K562 (cell line): ENCODE measurements at regions not wholly inside any gene's neighbourhood (a gene's known extent, or its start where the extent isn't known, plus 50 kb on each side); places are given as distances from the start of the nearest gene placed in this dataset.

Source experiments
- PHF8 ChIP-seq: fragments of 200-600 bp; sonication (generic); IDR thresholded peaks from 2 replicates; pipeline ENCODE4 v1.6.1; 2012; ENCODE audit warnings: mixed run types, mild to moderate bottlenecking, inconsistent platforms, low read length, moderate library complexity, borderline replicate concordance
- SMARCA4 ChIP-seq: fragments of 450-650 bp; IDR thresholded peaks from 2 replicates; pipeline ENCODE4 v1.6.1; 2016
- TF ChIP-seq, protein P1 (sequence below): fragments of 450-650 bp; IDR thresholded peaks from 2 replicates; pipeline ENCODE4 v1.6.1; 2016; ENCODE audit warnings: mild to moderate bottlenecking, moderate library complexity
- TF ChIP-seq, protein P2 (sequence below): fragments of 250-450 bp; sonication (Bioruptor Pico); IDR thresholded peaks from 2 replicates; pipeline ENCODE4 v1.4.0; 2020

DNA sequence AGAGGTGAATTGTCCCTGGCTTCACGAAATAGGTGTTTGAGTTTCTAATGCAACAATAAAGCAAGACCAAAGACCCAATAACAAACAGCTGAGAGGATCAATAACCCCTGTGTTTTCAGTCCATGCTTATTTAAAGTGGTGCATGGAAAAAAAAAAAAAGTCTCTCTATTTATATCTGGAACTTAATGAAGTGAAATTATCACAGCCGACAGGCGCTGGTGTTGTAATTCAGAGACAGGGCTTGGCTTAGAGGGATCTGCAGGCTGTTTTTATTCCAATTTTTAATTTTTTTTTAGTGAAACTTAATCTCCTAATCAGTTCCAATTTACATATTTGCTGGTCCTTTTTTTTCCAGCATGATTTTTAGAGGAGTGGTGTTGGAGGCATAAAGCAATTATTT is 858.2 kb upstream of the SOX9 start (continued):
- TF ChIP-seq PHF8: no peak
- TF ChIP-seq, protein P1, sequence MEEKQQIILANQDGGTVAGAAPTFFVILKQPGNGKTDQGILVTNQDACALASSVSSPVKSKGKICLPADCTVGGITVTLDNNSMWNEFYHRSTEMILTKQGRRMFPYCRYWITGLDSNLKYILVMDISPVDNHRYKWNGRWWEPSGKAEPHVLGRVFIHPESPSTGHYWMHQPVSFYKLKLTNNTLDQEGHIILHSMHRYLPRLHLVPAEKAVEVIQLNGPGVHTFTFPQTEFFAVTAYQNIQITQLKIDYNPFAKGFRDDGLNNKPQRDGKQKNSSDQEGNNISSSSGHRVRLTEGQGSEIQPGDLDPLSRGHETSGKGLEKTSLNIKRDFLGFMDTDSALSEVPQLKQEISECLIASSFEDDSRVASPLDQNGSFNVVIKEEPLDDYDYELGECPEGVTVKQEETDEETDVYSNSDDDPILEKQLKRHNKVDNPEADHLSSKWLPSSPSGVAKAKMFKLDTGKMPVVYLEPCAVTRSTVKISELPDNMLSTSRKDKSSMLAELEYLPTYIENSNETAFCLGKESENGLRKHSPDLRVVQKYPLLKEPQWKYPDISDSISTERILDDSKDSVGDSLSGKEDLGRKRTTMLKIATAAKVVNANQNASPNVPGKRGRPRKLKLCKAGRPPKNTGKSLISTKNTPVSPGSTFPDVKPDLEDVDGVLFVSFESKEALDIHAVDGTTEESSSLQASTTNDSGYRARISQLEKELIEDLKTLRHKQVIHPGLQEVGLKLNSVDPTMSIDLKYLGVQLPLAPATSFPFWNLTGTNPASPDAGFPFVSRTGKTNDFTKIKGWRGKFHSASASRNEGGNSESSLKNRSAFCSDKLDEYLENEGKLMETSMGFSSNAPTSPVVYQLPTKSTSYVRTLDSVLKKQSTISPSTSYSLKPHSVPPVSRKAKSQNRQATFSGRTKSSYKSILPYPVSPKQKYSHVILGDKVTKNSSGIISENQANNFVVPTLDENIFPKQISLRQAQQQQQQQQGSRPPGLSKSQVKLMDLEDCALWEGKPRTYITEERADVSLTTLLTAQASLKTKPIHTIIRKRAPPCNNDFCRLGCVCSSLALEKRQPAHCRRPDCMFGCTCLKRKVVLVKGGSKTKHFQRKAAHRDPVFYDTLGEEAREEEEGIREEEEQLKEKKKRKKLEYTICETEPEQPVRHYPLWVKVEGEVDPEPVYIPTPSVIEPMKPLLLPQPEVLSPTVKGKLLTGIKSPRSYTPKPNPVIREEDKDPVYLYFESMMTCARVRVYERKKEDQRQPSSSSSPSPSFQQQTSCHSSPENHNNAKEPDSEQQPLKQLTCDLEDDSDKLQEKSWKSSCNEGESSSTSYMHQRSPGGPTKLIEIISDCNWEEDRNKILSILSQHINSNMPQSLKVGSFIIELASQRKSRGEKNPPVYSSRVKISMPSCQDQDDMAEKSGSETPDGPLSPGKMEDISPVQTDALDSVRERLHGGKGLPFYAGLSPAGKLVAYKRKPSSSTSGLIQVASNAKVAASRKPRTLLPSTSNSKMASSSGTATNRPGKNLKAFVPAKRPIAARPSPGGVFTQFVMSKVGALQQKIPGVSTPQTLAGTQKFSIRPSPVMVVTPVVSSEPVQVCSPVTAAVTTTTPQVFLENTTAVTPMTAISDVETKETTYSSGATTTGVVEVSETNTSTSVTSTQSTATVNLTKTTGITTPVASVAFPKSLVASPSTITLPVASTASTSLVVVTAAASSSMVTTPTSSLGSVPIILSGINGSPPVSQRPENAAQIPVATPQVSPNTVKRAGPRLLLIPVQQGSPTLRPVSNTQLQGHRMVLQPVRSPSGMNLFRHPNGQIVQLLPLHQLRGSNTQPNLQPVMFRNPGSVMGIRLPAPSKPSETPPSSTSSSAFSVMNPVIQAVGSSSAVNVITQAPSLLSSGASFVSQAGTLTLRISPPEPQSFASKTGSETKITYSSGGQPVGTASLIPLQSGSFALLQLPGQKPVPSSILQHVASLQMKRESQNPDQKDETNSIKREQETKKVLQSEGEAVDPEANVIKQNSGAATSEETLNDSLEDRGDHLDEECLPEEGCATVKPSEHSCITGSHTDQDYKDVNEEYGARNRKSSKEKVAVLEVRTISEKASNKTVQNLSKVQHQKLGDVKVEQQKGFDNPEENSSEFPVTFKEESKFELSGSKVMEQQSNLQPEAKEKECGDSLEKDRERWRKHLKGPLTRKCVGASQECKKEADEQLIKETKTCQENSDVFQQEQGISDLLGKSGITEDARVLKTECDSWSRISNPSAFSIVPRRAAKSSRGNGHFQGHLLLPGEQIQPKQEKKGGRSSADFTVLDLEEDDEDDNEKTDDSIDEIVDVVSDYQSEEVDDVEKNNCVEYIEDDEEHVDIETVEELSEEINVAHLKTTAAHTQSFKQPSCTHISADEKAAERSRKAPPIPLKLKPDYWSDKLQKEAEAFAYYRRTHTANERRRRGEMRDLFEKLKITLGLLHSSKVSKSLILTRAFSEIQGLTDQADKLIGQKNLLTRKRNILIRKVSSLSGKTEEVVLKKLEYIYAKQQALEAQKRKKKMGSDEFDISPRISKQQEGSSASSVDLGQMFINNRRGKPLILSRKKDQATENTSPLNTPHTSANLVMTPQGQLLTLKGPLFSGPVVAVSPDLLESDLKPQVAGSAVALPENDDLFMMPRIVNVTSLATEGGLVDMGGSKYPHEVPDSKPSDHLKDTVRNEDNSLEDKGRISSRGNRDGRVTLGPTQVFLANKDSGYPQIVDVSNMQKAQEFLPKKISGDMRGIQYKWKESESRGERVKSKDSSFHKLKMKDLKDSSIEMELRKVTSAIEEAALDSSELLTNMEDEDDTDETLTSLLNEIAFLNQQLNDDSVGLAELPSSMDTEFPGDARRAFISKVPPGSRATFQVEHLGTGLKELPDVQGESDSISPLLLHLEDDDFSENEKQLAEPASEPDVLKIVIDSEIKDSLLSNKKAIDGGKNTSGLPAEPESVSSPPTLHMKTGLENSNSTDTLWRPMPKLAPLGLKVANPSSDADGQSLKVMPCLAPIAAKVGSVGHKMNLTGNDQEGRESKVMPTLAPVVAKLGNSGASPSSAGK: no peak
- TF ChIP-seq, protein P2, sequence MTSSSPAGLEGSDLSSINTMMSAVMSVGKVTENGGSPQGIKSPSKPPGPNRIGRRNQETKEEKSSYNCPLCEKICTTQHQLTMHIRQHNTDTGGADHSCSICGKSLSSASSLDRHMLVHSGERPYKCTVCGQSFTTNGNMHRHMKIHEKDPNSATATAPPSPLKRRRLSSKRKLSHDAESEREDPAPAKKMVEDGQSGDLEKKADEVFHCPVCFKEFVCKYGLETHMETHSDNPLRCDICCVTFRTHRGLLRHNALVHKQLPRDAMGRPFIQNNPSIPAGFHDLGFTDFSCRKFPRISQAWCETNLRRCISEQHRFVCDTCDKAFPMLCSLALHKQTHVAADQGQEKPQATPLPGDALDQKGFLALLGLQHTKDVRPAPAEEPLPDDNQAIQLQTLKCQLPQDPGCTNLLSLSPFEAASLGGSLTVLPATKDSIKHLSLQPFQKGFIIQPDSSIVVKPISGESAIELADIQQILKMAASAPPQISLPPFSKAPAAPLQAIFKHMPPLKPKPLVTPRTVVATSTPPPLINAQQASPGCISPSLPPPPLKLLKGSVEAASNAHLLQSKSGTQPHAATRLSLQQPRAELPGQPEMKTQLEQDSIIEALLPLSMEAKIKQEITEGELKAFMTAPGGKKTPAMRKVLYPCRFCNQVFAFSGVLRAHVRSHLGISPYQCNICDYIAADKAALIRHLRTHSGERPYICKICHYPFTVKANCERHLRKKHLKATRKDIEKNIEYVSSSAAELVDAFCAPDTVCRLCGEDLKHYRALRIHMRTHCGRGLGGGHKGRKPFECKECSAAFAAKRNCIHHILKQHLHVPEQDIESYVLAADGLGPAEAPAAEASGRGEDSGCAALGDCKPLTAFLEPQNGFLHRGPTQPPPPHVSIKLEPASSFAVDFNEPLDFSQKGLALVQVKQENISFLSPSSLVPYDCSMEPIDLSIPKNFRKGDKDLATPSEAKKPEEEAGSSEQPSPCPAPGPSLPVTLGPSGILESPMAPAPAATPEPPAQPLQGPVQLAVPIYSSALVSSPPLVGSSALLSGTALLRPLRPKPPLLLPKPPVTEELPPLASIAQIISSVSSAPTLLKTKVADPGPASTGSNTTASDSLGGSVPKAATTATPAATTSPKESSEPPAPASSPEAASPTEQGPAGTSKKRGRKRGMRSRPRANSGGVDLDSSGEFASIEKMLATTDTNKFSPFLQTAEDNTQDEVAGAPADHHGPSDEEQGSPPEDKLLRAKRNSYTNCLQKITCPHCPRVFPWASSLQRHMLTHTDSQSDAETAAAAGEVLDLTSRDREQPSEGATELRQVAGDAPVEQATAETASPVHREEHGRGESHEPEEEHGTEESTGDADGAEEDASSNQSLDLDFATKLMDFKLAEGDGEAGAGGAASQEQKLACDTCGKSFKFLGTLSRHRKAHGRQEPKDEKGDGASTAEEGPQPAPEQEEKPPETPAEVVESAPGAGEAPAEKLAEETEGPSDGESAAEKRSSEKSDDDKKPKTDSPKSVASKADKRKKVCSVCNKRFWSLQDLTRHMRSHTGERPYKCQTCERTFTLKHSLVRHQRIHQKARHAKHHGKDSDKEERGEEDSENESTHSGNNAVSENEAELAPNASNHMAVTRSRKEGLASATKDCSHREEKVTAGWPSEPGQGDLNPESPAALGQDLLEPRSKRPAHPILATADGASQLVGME: no peak
- no peak for TF ChIP-seq SMARCA4
- TF ChIP-seq, all 486 proteins: peak for 0
